GM13976 (cell line): ENCODE measurements at regions not wholly inside any gene's neighbourhood (a gene's known extent, or its start where the extent isn't known, plus 50 kb on each side); places are given as distances from the start of the nearest gene placed in this dataset.

Experiments
- DNase-seq: peaks from one replicate; pipeline ENCODE4 v3.0.0; 2012; ENCODE audit warnings: low spot score
- in situ Hi-C: fragments of 300-500 bp; cut with MboI; formaldehyde crosslinking; loops from one replicate; pipeline ENCODE4 v1.12.0; 2022; ENCODE audit warnings: low sequenced_read_pairs, mixed read lengths, inconsistent platforms; ENCODE audit not compliant: unreplicated experiment
- TF ChIP-seq, protein P1 (sequence below): IDR thresholded peaks from 2 replicates; pipeline ENCODE4 v1.5.1; 2012; ENCODE audit warnings: borderline replicate concordance, mild to moderate bottlenecking; ENCODE audit not compliant: insufficient read depth; ENCODE audit errors: extremely low read depth, missing control alignments, control extremely low read depth

DNA sequence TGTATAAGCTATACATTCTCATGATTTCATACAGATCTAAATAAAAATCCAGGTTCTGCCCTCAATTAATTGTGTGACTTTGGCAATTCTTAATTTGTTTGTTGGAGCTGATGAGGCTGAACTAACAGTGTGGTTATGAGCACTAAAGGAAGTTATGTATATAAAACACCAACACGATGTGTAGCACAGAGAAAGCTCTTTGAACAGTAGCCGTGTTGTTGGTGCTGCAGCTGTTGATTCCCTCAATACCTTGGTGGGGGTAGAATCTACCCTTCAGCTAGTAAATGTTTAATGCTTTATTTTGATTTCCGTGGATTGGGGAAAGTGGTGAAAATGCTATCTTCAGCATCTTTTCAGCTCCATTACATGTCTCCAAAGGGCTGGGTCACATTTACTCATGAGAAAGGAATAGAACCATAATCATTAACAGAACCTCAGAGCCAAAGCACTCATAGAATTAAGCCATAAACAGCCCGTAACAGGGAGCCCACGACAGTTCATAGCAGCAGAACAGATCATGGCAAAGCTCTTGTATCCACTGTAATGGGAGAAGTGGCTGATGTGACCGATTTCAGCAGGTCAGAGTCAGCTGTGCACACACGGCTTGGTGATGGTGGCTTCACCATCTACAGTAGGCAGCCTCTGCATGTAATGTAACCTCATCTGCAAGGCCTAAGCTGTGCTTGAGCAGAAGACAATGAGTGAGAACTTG lies 332.7 kb downstream of the DIRAS2 start:
- TF ChIP-seq, protein P1, sequence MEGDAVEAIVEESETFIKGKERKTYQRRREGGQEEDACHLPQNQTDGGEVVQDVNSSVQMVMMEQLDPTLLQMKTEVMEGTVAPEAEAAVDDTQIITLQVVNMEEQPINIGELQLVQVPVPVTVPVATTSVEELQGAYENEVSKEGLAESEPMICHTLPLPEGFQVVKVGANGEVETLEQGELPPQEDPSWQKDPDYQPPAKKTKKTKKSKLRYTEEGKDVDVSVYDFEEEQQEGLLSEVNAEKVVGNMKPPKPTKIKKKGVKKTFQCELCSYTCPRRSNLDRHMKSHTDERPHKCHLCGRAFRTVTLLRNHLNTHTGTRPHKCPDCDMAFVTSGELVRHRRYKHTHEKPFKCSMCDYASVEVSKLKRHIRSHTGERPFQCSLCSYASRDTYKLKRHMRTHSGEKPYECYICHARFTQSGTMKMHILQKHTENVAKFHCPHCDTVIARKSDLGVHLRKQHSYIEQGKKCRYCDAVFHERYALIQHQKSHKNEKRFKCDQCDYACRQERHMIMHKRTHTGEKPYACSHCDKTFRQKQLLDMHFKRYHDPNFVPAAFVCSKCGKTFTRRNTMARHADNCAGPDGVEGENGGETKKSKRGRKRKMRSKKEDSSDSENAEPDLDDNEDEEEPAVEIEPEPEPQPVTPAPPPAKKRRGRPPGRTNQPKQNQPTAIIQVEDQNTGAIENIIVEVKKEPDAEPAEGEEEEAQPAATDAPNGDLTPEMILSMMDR = no peak
- DNase-seq = no peak
- in situ Hi-C loops = no loop called here

DNA sequence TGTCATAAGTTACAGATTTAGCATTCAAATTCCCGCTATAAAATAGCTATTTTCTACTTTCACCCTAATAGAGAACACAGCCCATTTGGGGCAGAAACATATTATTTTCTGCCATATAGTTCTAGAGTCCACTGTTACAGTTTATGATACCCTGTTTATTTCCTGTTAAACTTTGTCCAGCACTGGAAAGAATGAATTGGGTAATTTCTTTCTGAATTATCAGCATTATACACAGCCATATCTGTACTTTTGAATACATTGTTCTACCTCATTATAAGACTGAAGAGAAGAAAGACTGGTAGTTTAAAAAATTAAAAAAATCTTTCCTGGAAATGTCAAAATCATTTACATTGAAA lies 332.1 kb downstream of the DIRAS2 start:
- in situ Hi-C loops = no loop called here
- no peak for DNase-seq
- TF ChIP-seq, protein P1 = no peak

DNA sequence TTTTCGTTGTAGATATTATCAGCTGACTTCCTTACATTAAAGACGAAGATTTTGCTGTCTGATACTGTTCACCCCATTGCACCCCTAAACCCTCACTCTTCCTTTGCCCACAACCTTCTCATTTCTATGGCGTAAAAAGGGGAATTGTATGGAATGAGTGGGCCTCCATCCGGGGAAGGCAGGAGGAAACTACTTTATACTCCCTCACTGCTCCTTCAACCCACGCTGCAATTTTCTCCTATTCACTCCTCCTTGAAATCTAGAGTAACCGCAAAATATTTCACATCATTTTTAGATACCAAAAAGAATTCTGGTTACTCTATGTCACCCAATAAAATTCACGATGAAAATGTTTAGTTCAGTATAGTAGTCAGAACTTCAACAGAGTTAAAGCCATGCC lies 330.8 kb downstream of the DIRAS2 start:
- in situ Hi-C loops = no loop called here
- no peak for DNase-seq
- TF ChIP-seq, protein P1 = no peak

DNA sequence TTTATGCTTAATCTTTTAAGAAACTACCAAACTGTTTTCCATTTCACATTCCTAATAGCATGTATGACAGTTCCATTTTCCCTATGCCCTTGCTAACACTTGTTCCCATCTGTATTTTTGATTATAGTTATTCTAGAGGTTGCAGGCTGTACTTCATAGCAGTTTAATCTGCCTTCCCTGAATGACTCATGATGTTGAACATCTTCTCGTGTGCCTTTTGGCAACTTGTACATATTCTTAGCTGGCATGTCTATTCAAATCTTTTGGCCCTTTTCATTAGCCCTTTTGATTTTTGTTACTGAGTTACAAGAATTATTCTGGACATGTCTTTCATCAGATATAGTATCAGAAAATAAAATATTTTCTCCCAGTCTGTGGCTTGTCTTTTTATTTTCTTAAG lies 320.3 kb downstream of the DIRAS2 start:
- DNase-seq = no peak
- TF ChIP-seq, protein P1 = no peak
- in situ Hi-C loops = no loop called here

DNA sequence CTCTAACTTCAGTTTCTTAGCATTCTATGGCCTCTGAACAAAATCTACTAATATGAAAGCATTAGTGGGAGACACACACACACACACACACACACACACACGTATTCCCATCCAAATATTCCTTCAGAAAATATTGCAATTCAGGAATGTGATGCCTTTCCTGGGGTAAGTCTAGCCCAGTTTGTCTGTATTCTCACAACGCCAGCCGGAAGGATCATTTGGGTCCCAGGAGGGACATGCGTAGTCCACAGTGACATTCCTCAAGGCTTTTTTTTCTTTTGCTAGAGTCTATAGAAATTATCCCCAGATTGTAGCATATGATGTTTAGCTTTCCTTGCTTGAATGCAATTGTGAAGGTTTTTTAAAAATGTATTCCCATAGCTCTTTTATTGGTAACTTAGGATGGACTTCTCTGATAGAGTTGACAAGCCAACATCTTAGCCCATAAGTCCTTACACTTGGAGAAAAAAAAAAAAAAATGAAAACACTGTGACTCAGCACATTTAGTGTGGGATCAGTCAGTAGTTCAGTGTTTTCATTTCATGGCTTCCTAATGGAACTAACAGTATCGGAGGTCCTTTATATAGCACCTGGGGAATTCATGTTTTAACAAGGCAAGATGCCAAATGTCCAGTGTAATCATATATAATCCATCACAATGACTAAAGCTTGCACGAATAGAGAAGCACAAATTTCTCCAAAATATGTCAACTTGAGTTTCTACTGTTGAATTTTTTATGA lies 316.5 kb downstream of the DIRAS2 start:
- TF ChIP-seq, protein P1 = no peak
- in situ Hi-C loops = no loop called here
- no peak for DNase-seq

DNA sequence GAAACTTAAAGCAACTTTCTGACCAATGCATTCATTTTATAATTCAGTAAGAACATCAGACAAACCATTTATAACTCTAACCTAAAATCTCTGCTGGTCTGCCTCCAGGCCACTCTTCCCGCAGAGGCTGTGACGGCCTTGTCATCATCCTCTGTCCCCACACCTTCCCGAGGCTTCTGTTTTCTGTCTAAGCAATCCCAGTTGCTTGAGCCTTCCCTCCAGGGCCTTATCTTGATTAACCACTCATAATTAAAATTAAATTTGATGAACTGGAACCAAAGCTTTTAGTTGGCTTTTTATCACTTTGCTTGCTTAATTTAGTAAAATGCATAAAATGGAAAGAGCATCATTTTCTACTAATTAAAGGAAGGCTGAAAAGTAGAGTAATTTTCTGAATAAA lies 312.4 kb downstream of the DIRAS2 start:
- in situ Hi-C loops = no loop called here
- DNase-seq = no peak
- TF ChIP-seq, protein P1 = no peak
